ENCODE measurements at regions not wholly inside any gene's neighbourhood (a gene's known extent, or its start where the extent isn't known, plus 50 kb on each side); places are given as distances from the start of the nearest gene placed in this dataset.

DNA sequence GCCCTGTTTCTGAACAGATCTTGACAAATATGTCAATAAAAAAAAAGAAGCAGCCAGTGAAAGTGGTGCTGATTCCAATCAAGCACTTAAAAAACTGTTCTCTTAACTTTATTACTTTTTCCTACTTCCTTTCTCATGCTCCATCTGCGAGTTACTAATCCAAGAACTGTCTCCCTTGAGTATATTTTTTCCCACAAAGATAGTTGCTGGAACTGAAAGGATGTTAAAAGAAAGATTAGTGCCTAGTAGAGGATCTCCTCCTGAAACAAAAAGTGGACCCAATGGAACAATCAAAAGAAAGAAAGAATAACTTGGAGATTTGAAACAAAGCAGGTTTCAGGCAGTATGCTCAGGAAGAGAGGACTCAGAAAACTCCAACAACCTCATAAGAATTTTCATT, 1034.8 kb downstream of the PCDH17 start (continued):
- TF ChIP-seq RFX5 (IDR thresholded peaks at IDR 0.05; ENCODE audit: low read length) (no peak), FOXM1 (IDR thresholded peaks at IDR 0.05; ENCODE audit: low read depth) (no peak)

DNA sequence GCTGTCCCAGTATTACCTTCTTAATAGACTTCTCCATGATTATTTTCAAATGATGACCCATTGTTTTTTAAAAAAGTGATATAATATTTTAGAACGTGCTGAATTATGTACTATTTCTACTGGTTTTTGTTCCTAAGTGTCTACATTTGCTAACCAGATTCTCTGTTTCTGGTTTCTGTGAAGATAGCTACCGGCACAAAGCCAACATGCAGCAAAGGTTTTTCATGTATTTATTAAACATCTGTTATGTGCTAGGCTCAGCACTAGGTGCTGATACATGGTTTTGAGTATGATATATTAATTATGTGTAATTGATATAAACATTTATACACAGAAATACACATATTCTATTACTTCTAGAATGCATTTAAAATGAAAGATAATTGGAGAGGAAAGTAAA, 1035.6 kb downstream of the PCDH17 start:
- Histone ChIP-seq H3K9ac (no peak overlapping the region), H3F3A (replicated peaks; ENCODE audit: insufficient read depth) (no peaks in the 10 kb centered on the region), H3K9me3 (no peaks in the 10 kb centered on the region), H3K4me3 (ENCODE audit: low read depth in 2 of 2, low read length in 1 of 2) (no peak overlapping the region), H3K36me3 (replicated peaks in 1 of 2; ENCODE audit: control insufficient read depth in 1 of 2, insufficient read depth in 2 of 2, low read length in 1 of 2) (no peaks in the 10 kb centered on the region), H3K4me1 (ENCODE audit: control insufficient read depth in 1 of 2, insufficient read depth in 2 of 2, low read depth in 1 of 2, low read length in 1 of 2) (no peaks in the 10 kb centered on the region; a peak in 1 of 4 replicates), H2AFZ (ENCODE audit: low read depth) (no peak overlapping the region), H4K20me1 (ENCODE audit: insufficient read depth) (no peaks in the 10 kb centered on the region), H3K4me2 (no peak overlapping the region), H3K79me2 (ENCODE audit: insufficient read depth) (no peaks in the 10 kb centered on the region), H3K9me2 (no peaks in the 10 kb centered on the region), H3K27me3 (ENCODE audit: insufficient read depth) (no peaks in the 10 kb centered on the region), H3K27ac (ENCODE audit: low read depth in 2 of 2, low read length in 1 of 2) (no peak overlapping the region)
- ChIA-PET POLR2A (no interaction called here), CTCF (no interaction called here)
- TF ChIP-seq, protein P1, sequence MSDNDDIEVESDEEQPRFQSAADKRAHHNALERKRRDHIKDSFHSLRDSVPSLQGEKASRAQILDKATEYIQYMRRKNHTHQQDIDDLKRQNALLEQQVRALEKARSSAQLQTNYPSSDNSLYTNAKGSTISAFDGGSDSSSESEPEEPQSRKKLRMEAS (IDR thresholded peaks at IDR 0.05; ENCODE audit: low read depth): no peak
- TF ChIP-seq TCF12 (IDR thresholded peaks at IDR 0.05) (no peak), ELF1 (IDR thresholded peaks at IDR 0.05) (no peak), FOXM1 (IDR thresholded peaks at IDR 0.05; ENCODE audit: low read depth) (no peak), JUND (IDR thresholded peaks at IDR 0.05) (no peak), NRF1 (IDR thresholded peaks at IDR 0.05; ENCODE audit: low read depth, low read length) (no peak), FOXJ3 (CRISPR knock-in tag; IDR thresholded peaks at IDR 0.05) (no peak)
- TF ChIP-seq, protein P2, sequence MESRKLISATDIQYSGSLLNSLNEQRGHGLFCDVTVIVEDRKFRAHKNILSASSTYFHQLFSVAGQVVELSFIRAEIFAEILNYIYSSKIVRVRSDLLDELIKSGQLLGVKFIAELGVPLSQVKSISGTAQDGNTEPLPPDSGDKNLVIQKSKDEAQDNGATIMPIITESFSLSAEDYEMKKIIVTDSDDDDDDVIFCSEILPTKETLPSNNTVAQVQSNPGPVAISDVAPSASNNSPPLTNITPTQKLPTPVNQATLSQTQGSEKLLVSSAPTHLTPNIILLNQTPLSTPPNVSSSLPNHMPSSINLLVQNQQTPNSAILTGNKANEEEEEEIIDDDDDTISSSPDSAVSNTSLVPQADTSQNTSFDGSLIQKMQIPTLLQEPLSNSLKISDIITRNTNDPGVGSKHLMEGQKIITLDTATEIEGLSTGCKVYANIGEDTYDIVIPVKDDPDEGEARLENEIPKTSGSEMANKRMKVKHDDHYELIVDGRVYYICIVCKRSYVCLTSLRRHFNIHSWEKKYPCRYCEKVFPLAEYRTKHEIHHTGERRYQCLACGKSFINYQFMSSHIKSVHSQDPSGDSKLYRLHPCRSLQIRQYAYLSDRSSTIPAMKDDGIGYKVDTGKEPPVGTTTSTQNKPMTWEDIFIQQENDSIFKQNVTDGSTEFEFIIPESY (IDR thresholded peaks at IDR 0.05; ENCODE audit: borderline replicate concordance, low read depth): no peak
- TF ChIP-seq, protein P3, sequence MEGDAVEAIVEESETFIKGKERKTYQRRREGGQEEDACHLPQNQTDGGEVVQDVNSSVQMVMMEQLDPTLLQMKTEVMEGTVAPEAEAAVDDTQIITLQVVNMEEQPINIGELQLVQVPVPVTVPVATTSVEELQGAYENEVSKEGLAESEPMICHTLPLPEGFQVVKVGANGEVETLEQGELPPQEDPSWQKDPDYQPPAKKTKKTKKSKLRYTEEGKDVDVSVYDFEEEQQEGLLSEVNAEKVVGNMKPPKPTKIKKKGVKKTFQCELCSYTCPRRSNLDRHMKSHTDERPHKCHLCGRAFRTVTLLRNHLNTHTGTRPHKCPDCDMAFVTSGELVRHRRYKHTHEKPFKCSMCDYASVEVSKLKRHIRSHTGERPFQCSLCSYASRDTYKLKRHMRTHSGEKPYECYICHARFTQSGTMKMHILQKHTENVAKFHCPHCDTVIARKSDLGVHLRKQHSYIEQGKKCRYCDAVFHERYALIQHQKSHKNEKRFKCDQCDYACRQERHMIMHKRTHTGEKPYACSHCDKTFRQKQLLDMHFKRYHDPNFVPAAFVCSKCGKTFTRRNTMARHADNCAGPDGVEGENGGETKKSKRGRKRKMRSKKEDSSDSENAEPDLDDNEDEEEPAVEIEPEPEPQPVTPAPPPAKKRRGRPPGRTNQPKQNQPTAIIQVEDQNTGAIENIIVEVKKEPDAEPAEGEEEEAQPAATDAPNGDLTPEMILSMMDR (IDR thresholded peaks at IDR 0.05): no peak
- no peak for DNase-seq
- WGBS (ENCODE audit: low lambda C conversion rate): 31% methylated on average over 2 of the region's 2 CpGs

DNA sequence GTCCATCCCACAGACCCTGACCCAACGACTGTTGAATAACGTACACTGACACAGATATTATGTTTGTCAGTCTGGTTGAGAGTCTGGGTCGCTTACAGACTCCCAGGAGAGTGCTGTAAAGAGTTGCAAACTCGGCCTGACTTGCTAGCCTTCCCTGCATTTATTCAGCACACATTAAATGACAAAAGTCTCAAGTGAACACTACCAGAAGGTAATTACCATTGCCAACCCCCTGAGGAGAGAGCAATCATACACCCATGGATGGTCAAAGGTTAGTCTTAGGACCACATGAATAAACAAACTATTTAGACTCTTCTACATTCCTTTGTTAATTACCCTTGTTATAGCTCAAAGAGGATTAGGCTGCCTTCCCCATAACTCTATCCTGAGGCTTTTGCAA, 1048.6 kb downstream of the PCDH17 start:
- ChIA-PET CTCF (no interaction called here), POLR2A (no interaction called here)
- Histone ChIP-seq H3K27ac (ENCODE audit: low read depth in 2 of 2, low read length in 1 of 2) (no peak overlapping the region), H3K79me2 (ENCODE audit: insufficient read depth) (no peaks in the 10 kb centered on the region), H3K27me3 (ENCODE audit: insufficient read depth) (no peaks in the 10 kb centered on the region), H3K4me2 (no peak overlapping the region), H3K4me1 (ENCODE audit: control insufficient read depth in 1 of 2, insufficient read depth in 2 of 2, low read depth in 1 of 2, low read length in 1 of 2) (no peaks in the 10 kb centered on the region), H3K9me3 (no peaks in the 10 kb centered on the region), H3K4me3 (ENCODE audit: low read depth in 2 of 2, low read length in 1 of 2) (no peak overlapping the region), H3K9ac (no peak overlapping the region), H2AFZ (ENCODE audit: low read depth) (no peak overlapping the region), H4K20me1 (ENCODE audit: insufficient read depth) (no peaks in the 10 kb centered on the region), H3F3A (replicated peaks; ENCODE audit: insufficient read depth) (no peaks in the 10 kb centered on the region), H3K9me2 (no peaks in the 10 kb centered on the region), H3K36me3 (replicated peaks in 1 of 2; ENCODE audit: control insufficient read depth in 1 of 2, insufficient read depth in 2 of 2, low read length in 1 of 2) (no peaks in the 10 kb centered on the region)
- TF ChIP-seq NFIC (IDR thresholded peaks at IDR 0.05; ENCODE audit: borderline replicate concordance) (no peak), EP300 (IDR thresholded peaks at IDR 0.05; ENCODE audit: borderline replicate concordance in 1 of 2, low read depth in 1 of 2, low read length in 1 of 2) (no peak), ELF1 (IDR thresholded peaks at IDR 0.05) (no peak), RCOR1 (IDR thresholded peaks at IDR 0.05; ENCODE audit: low read length) (no peak), YY1 (IDR thresholded peaks at IDR 0.05; ENCODE audit: low read depth) (no peak), POLR2AphosphoS5 (IDR thresholded peaks at IDR 0.05; ENCODE audit: low read depth, low read length) (no peak), SIN3A (IDR thresholded peaks at IDR 0.05; ENCODE audit: borderline replicate concordance, low read depth, low read length) (no peak), USF2 (IDR thresholded peaks at IDR 0.05; ENCODE audit: borderline replicate concordance, low read depth, low read length) (no peak)
- TF ChIP-seq, protein P1 (IDR thresholded peaks at IDR 0.05; ENCODE audit: low read depth): no peak
- 2% methylated on average over 4 of the region's 4 CpGs for WGBS (ENCODE audit: low lambda C conversion rate)
- DNase-seq: no peak
